SK-N-MC (cell line): ENCODE measurements at regions not wholly inside any gene's neighbourhood (a gene's known extent, or its start where the extent isn't known, plus 50 kb on each side); places are given as distances from the start of the nearest gene placed in this dataset.

Source experiments
- EZH2 ChIP-seq: fragments of 200-600 bp; sonication (generic); IDR thresholded peaks from one replicate; pipeline ENCODE4 v1.6.1; 2017; ENCODE audit warnings: antibody characterized with exemption
- POLR2AphosphoS5 ChIP-seq: IDR thresholded peaks from 2 replicates; pipeline ENCODE4 v1.6.1; 2012; ENCODE audit warnings: mild to moderate bottlenecking, low read depth, low read length, borderline replicate concordance

- no peak for TF ChIP-seq EZH2
- no peak for TF ChIP-seq POLR2AphosphoS5
Observed at GRCh38 chr11:126124231-126124661, 61.6 kb upstream of the CDON start.
